CMK (cell line): ENCODE measurements at regions not wholly inside any gene's neighbourhood (a gene's known extent, or its start where the extent isn't known, plus 50 kb on each side); places are given as distances from the start of the nearest gene placed in this dataset.

ENCODE experiments used
- DNase-seq: peaks from one replicate; pipeline ENCODE4 v3.0.0-alpha.2; 2010; ENCODE audit warnings: low read depth

GRCh38 chr2:239531456-239532241, 130.8 kb upstream of the HDAC4 start:
- DNase-seq = no peak

DNA sequence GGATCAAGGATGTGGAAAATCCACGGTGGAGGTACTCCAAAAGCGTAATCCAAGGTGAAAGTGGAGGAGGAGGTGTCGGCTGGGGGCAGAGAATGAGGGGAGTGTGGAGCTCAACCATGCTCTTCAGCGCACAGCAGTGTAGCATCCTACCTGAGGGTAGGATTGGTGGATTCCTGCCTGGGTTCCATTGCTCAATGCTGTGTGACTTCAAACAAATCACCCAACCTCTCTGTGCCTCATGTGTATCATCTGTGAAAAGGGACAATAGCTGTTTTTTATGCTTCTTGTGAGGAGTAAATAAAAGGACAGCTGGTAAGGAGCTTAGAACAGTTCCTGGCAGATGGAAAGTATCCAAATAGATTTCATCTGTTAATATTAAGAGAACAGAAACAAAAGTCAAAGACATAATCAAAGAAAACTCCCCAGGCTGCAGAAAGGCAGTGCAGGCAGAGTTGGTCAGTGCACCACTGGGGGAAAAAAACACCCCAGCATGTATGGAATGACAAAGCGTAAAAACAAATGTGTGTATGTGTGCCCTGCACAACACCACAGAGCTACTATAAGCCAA, 130.0 kb upstream of the HDAC4 start:
- DNase-seq = no peak

GRCh38 chr2:239529313-239530015, 128.6 kb upstream of the HDAC4 start:
- DNase-seq = no peak

GRCh38 chr2:239528883-239529282, 128.1 kb upstream of the HDAC4 start:
- DNase-seq = no peak

DNA sequence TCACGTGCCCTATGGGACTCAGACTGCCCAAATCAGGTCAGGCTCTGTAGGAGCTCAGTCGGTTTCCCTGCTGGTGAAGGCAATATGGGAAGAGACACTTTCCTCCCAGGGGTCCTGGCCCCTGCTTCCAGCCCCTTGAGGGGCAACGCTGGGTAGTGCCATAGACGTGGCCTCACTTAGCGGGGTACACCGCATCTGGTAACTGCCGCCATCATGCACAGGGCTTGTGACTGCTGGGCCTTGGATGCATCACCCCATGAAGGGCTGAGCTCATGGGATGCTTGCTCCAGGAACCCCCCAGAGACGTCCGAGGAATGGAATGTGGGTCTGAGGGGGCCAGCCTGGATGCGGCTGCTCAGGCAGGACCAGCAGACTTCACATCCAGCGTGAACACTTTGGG, 127.3 kb upstream of the HDAC4 start:
- DNase-seq = no peak

- no peak for DNase-seq
Observed at GRCh38 chr2:239526666-239527415, 126.0 kb upstream of the HDAC4 start.

DNA sequence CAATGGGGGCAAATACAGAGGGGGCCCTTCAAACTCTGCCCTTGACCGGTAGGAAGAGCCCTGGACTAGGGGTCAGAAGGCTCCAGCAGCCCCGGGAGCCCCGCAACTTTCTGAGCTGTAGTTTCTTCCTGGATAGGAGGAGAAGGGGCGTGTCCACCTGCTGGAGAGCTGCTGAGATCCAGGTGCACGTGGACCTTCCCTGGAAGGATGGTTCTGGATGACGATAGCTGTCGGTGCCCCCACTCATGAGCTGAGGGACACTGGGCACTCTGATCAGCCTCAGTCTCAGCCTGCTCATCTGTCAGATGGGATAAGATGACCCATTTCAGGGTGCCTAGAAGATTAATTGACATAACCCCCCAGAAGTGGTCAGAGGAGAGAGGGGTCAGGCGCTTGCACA, 125.2 kb upstream of the HDAC4 start:
- DNase-seq = no peak

- DNase-seq = no peak
Observed at GRCh38 chr2:239523954-239524330, 123.1 kb upstream of the HDAC4 start.

DNA sequence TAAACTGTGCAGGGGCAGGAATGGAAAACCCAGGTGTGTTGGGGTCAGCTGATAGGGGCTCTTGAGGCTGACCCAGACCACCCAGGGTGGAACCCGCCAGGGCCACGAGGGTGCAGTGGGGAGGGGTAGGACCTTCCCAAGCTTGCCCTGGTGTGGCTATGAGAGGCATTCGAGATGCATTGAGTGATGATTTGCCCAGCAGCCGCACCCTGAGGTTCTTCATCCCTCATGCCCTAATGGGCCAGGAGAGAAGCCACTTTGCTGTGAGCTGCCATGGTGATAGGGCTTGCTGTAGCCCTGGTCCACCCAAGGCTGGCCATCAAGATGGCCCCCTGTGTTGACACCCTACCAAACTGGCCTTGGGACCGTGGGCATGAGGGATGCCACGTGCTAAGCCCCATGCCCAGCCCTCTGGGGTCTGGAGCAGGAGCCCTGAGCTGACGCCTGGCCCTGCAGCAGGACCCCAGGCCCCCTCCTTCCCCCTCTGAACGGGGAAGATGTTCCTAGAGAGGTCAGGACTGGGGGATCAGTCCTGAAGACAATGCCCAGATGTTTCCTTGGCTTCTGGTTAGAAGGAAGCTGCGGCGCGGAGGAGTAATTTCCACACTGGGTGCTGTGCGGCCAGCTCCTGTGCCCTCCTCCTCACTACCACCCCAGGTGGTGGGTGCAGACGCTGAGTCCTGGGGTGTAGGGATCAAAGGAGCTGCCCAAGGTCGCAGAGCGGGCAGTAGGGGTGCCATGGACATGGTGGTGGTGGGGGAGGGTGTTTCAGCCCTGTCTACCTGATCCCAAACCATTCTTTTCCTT, 122.5 kb upstream of the HDAC4 start:
- DNase-seq = no peak

GRCh38 chr2:239522740-239523119, 121.9 kb upstream of the HDAC4 start:
- no peak for DNase-seq

DNA sequence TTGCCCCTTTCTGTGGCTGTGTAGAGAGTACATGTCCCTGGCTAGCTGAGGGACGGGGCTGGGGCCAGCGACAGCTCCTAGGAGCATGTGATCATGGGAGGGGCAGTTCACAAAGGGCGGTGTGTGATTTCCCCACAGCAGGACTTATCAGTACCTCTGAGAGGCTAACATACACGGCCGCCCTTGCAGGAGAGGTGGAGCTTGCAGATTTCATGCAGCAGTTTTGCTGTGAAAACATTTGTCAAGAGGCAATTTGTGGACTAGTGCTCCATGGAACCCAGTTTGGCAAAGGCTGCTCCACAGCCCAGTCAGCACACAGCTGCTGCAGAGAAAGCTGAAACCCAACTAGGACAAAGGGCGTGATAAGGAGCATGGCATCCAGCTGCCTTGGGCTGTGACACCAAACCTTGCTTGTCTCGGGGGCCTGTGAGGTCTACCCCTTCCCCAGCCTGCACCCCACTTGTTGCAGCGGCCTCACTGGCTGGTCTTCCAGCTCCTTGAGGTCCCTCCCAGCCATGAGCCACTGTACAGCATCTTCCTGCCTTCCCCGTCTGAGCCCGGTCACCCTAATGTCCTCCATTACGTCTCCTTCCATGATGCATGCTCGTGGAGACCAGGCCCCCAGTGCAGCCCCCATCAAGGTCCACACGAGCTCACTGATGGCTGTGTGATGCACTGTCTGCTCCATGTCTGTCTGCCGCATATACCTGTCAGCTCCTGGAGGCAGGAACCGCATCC, 121.4 kb upstream of the HDAC4 start:
- DNase-seq = no peak

- no peak for DNase-seq
Observed at GRCh38 chr2:239521518-239521815, 120.6 kb upstream of the HDAC4 start.

- no peak for DNase-seq
Observed at GRCh38 chr2:239520811-239521517, 120.1 kb upstream of the HDAC4 start.

DNA sequence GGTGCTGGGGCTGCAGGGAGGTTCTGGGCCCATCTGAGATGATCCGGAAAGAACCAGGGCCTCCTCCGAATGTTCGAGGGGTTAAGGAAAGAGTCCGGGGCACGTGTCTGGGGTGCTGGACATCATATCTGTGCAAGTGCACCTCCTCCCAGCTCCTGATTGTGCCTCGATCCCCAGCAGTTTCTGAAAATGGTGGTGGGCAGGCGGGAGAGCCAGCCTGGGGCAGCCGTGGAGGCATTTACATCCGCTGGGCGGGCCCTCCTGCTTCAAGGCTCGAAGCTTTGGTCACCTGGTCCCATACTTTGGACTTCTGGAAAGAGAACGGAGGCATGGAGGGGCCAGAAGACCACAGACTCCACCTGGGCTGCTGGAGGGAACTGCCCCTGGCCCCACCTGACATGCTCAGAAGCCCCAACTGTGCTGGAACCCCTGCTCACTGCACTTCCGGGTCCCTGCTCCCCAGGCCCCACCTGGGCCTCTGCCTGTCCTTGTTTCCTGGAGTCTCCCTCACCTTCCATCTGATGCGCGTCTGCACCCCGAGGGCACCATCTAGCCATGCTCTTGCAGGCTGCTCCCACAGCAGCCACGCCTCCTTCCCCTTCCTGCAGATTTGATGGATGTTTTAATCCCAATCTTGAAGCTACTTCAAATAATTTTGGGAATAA, 119.2 kb upstream of the HDAC4 start:
- DNase-seq = no peak

DNA sequence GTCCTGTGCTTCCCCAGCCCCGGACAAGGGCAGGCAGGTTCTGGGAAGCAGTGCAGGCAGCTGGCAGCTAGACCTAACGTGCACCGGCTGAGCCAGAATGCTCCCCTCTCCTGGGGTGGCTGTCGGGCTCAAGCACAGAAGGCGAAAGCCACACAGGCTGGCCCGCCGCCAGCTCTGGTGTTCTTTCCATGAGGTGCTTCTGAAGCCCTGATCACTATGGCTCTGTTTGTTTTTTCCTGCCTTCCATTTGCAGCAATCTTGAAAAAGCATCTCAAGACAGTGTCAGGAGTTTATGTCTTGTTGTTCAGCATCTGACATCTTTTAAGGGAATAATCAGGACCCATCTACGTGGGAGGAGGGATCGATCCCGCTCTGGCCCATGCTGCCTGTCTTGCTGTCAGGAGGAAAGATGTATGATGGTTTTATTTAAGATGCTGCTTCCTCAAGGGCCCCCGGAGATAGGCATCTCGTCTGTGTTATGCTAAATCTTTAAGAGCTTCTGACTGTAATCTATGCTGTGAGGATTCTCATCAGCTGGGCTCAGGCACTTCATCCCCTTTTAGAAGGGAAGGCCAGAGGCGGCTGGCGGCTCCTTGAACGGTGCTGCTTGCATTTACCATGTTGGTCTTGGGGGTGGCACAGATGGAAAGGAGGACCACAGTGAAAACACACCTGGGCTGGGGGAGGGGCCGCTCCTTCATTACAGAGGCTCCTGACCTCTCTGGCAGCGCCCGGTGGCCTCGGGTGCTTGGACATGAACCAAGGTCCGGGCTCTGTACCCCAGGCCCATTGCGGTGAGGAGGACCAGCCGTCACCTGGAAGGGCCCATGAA, 118.5 kb upstream of the HDAC4 start:
- DNase-seq = no peak

GRCh38 chr2:239518286-239519088, 117.7 kb upstream of the HDAC4 start:
- DNase-seq = no peak

GRCh38 chr2:239517686-239518085, 116.9 kb upstream of the HDAC4 start:
- DNase-seq = no peak

- DNase-seq = no peak
Observed at GRCh38 chr2:239516954-239517305, 116.1 kb upstream of the HDAC4 start.
